Right renal cortex interstitium (tissue), 3 donors: ENCODE measurements at regions not wholly inside any gene's neighbourhood (a gene's known extent, or its start where the extent isn't known, plus 50 kb on each side); places are given as distances from the start of the nearest gene placed in this dataset.

ENCODE experiments used
- DNase-seq, 3 donors: peaks; one replicate each; pipeline ENCODE4 v3.0.0-alpha.2; 2013; ENCODE audit warnings: low read depth in 3 of 3, low spot score in 2 of 3

DNA sequence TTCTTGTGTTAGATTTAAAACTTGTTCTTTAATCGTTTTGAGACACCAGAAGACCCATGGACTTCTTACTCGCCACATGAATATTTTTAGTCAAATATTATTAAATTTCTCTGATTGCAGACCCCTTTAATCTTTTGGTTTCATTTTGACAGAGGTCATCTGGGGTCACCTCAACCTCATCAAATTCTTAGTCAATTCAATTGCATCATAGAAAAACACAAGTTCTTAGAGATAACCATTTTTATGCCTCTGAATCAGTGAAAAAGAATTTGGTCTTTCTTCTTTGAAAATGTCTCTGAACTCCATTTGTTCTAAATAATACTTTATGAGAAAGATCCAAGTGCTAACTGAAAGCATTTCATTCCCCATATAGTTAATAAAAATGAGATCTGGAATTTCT, 55.2 kb upstream of the CBLN4 start:
- no peak for DNase-seq

DNA sequence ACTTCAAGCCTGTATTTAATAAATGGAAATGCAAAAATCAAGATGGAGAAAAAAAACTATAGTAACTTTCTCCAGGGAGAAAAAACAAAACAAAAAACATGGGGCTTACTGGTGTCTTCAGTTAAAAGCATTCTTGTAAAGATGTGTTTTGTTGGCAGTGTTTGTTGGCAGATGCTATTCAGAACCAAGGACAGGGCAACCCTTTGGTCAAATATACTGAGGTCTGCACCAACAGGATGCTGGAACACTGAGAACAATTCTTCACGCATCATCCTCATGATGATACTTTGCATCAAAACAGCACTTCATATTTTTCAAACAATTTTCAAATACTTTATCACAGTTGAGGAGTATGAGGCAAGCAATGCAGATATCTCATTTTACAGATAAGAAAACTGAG, 63.7 kb upstream of the CBLN4 start:
- DNase-seq, result peak in 1 of 3 donors; percentile 1

DNA sequence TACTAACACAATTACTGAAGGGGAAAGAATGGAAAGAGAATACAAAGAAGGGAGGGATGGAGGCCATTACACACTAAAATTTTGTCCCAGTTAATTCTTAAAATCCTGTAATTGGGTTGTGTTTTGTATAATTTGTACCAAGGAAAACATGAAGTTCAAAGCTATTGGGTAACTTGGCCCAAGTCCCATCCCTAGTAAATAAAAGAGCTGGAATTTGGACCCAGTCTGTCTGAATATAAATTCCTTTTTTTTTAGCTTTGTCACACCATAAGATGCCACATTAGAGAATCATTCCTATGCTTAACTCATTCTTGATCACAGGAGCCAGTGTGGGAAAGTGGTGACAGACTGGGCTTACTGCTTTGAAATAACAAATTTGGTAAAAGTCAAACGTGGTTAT, 66.8 kb upstream of the CBLN4 start:
- DNase-seq, result no peak

DNA sequence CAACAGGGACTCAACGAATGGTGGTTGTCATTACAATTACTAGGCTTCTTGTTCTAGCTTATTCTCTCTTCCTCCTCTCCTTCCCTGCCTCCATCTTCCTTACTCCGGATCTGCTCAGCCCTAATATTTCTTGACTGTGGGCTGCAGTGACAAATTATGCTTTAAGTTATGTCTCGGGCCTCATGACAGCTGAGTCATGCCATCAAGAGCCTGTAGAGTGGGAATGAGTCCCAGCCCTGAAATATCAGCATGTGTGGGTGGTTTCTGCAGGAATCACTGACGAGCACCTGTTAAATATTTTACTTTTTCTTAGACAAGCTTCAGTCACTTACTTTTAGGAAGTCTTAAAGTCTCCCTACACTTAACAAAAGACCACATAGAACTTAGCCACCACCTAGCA, 83.1 kb upstream of the CBLN4 start:
- DNase-seq, result no peak

DNA sequence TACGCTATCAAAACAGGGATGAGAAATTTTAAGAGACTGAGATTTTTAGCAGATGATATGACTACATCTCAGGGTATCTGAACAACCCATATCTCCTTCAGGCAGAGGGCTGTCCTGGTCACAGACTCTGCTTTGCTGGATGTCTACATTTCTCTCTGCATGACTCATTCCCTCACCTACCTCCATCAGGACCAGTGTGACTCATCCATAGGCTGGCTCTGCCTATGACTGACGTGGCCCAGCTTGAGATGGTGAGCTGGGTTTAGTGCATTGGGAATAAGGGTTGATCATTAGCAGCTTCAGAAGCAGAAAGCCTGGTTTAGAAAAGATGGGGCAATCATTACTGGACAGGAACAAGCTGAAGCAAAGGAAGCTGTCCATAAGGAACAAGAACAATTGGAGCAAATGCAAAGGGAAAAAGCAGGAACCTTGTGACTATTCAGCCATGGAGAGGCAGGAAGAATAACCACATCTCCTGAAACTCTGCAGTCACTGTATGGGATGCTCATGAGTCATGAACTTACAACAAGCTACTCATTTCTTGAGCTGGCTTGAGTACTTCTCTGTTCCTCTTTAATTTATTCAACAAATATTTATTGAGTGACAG, 86.4 kb upstream of the CBLN4 start:
- DNase-seq, result no peak

DNA sequence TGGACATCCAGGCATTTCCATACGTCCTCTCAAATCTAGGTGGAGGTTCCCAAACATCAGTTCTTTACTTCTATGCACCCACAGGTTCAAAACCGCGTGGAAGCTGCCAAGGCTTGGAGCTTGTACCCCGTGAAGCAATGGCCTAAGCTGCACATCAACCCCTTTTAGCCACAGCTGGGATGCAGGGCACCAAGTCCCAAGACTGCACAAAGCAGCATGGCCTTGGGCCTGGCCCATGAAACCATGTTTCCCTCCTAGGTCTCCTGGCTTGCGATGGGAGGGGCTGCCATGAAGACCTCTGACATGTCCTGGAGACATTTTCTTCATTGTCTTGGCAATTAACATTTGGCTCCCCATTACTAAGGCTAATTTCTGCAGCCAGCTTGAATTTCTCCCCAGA, 88.9 kb upstream of the CBLN4 start:
- no peak for DNase-seq

DNA sequence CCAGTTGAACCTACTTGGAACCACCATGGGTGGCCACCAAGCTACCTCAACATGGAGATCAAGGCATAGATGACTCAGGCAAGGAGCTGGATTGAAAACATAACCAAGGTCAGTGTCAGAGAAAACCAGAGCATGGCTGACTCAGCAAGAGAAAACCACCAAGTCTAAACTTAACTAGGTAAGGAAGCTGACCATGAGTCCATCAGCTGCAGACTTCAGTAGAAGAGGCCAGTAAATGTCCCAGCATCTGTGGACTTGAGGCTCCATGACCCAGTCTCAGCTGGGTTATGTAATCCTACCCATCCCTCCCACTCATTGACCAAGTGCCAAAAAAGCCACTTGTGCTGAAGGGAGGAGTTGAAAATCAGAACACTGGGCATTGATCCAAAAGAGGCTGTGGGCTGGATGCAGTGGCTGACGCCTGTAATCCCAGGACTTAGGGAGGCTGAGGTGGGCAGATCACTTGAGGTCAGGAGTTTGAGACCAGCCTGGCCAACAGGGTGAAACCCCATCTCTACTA, 93.7 kb upstream of the CBLN4 start:
- DNase-seq, result no peak

DNA sequence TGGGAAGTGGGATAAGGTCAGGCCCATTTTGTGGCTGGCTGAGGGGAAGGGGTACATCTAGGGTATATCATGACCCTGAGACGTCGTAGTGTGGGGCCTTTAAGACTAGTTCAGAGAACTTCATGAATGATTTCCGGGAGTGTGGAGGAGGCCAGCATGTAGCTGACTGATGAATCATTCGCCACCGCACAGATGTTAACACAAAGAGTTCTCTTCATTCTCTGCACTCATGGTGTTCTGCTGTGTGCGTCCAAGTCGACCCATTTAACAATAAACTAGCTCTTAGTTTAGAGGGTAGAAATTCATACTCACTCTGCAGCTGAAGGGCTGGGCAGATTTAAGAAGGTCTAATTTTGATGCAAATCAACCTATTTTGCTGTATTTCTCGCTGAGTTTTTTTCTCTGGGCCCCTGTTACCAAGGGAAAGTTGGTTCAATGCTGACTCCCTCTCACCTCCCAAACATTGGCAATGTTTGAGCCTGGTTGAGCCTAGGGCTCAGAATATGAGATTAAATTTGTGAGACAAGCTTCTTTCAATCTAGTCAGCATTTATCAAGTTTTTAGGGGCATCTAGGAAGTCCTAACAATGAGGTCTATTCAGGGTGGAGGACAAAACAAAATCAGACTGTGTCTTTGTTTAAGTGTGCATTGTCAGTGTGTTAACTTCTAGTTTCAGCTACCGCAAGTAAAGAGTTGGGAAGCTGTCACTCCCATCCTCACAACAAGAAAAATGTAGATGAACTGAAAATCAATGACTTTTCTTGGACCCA, 106.8 kb upstream of the CBLN4 start:
- DNase-seq, result no peak

DNA sequence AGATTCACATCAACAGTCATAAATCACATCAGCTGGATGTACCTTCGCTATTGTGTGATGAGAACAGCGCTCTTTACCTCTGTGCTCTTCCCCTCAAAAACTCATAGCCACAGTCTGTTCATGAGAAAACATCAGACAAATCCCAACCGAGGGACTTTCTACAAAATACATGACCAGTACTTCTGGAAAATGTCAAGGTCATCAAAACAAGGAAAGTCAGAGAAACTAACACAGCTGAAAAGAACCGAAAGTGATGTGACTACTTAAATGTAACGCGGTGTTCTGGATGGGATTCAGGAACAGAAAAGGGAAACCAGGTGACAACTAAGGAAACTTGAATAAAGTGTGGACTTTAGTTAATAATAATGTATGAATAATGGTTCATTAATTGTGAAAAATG, 112.0 kb upstream of the CBLN4 start:
- no peak for DNase-seq

DNA sequence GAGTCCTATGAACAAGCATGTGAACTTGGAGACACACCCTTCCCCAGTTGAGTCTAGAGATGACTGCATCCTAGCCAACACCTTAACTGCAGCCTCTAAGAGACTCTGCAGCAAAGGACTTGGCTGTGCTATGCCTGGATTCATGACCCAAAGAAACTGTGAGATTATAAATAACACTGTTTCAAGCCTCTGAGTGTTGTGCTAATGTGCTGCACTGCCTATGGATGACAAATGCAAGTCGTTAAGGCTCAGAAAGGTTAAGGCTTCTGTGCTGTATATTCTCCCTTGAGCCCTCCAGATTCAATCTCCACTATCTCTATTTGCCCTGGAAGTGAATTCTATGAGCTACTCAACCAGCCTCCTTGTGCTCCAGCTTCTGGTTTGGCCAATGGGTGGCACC, 116.5 kb upstream of the CBLN4 start:
- no peak for DNase-seq

DNA sequence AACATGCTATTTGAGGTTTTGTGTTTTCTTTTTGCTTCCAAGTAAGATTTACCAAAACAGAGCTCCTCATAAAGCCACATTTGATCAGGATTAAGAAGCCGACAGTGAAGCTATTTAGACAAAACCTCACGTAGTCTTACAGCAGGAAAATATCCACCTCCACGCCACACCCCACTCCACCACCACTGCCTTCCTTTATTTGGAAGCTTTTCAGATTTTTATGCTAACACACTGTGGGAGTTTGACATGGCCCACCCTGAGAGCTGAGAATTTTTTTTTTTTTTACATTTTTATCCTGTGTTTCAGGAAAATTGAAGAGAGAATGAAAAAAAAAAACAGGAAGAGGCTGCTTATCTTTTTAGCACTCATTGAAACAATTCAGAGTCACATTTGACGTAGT, 104.8 kb upstream of the MC3R start:
- DNase-seq, result no peak

DNA sequence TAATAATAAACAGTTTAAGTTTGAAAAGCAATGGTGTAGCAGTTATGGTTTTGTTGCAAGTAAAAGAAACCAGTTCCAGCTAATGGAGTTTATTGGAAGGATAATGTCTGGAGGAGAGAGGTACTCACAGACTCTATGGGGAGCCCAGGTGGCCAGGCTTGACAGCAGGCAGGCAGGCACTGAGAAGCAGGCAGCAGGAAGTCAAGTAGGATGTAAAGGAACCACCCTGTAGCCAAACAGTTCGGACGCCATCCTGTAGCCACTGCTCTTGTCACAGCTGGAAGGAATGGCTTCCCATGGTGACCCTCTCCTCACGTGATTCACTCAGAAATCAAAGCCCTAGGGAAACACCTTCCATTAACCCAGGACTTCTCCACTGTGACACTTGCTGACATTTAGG, 96.7 kb upstream of the MC3R start:
- no peak for DNase-seq

DNA sequence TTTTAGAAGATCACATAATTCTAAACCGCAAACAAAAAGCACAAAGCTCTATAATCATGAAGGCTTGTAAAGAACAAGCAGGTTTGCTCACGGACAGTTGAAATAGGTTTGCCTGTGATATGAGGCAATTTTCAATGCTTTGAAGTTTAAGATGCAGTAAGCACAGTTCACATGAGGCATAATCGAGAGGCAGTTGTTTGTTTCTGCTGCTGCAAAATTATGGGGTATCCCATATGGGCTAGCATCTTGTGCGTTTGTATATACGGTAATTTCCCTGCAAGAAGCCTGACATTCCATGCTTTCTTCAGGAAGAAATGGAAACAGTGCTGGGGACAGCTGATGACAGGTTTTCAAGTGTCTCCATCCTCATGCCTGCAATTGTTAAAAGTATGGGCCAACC, 94.6 kb upstream of the MC3R start:
- DNase-seq, result no peak

DNA sequence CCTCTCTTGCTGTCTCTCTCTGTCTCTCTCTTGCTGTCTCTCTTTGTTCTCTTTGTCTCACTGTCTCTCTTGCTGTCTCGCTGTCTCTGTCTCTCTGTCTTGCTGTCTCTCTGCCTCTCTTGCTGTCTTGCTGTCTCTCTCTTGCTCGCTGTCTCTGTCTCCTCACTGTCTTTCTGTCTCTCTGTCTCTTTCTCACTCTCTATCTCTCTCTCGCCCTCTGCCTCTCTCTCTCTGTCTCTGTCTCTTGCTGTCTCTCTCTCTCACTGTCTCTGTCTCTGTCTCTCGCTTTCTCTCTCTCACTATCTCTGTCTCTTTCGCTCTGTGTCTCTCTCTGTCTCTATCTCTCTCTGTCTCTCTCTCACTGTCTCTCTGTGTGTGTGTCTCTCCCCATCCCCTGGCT, 92.9 kb upstream of the MC3R start:
- DNase-seq, result no peak

DNA sequence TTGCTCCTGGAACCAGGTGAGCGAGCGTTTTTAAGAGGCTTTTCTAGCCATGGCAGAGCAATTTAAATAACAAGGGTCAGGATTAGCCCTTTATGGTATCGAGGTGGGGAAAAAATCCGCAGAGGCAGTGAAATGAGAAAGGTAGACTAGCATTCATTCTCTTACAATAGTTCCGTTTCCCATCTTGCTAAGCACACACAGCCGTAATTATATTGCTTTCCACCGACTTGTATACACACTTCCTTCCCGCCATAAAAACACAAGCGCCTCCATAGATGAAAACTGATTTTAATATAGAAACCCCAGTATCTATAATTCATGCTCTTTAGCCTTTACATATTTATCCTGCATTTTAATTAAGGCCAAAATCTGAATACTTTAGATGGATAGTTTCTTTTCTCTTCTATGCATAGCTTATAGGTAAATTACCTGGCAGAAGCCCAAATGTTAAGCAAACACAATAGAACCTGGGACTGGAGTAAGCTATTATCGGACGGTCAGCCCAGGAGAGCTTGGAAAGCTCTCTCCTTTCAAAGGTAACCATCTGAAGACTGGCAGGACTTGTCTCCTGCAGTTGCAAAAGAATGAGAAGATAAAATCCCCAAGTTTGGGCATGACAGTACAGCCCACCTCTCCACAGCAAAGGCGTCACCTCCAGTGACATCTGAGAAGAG, 90.9 kb upstream of the MC3R start:
- no peak for DNase-seq

DNA sequence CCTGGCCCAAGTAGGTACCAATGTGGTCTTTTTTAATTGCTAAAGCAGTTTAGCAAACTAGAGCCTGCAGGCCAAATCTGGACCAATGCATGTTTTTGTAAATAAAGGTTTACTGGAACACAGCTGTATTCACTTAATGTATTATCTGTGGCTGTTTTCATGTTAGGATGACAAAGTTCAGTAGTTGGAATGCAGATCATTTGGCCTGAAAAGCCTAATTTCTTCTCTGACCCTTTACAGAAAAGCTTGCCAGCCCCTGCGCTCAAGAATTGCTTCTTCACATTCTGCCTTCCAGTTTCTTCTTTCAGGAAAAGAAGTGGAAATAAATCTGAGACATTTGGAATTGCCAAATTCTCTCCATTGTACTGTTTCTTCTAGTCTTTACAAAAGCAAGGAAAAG, 90.0 kb upstream of the MC3R start:
- DNase-seq, result no peak

DNA sequence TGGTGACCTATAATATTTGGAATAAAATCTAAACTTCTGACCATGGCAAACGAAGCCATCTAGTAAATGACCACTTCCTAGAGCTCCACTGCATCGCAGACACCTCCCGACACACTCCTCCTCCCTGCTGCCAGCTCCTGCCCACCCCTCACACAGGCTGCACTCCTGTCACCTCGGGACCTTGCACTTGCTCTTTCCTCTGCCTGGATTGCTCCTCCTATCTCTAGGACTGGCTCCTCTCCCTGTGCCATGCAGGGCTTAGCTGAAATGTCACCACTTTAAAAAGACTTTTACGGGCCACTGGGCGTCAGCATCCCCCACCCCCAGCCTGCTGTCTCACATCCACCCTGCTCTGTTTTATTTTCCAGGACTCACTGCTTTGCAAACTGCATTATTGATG, 87.6 kb upstream of the MC3R start:
- DNase-seq, result no peak

DNA sequence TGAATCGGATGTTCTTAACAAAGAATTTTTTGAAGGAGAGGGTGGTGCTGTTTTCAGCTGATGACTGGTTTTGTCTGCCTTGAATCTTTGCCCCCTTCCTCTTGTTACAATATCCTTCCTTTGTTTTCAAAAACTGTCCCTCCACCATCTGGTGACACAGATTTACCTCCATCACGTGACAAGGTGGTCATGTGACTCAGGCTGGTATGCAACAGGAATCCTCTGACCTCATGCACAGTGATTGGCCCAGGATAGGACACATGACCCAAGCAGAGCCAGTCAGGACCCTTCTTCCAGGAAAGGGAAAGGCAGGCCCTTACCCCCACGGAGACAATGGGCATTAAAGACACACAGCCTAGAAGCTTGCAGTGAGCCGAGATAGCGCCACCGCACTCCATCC, 84.7 kb upstream of the MC3R start:
- DNase-seq, result no peak

DNA sequence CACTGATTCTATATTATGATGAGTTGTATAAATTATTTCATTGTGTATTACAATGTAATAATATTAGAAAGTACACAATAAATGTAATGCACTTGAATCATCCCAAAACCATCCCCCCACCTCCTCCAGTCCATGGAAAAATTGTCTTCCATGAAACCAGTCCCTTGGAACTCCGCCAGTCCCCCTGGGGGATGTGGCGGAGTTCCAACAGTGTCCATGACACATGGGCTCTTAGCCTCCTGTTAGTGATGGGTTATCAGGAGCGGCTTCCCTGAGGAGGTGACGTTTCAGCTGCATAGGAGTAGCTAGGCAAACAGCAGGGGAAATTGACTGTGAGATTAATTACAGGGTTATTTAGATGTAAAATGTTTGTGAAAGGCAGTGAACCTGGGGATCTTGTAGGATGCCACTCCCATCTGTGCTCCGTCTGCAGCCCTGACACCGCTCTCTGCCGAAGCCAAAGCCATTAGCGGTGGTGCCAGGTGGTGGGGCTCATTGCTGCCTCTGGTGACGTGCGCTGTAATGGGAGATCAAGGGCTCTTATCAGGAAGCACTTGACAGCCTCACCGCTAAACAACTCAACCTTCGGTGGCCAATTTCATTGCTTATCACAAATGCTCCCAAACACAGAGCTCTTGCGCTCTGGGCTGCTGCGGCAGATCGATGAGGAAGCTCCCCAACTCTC, 81.6 kb upstream of the MC3R start:
- DNase-seq, result no peak

DNA sequence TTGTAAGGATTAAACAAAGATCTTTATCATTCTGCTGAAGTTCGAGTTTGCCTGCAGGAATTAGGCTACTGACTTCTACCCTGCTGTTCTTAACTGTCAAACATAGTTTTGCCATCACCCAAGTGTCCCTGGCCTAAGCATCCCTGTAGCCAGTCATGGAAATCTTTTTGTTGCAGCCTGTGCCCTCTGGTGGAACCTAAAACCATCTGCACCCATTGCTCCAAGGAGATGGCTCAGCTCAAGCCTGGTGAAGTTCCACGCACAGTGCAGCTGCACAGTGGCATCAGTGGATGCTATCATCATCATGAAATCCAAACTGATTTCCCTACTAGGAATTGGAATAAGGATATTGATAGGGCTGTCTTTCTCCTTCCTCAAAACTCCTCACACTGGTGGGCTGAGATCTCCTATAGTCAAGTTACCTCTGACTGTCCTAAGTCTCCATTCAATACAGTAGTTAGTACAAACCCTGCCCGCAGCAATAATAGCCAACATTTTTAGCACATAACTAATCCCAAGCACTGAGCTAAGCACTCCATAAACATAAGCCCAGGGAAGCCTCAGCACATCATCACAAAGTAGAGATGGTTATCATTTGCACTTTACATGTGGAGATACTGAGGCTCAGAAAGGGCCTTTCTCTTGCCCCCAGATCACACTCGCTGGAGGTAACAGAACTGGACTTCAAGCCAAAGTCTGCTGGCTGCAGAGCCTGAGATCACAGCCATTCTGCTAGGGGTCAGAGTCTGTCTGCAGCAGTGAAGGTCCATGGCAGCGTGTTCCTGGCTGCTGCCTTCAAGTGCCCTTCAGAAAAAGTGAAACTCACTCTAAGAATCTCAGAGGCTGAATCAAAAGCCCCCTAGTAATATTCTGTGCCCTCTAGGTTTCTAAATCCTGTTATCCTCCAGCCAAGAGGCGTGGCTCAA, 77.2 kb upstream of the MC3R start:
- DNase-seq, result no peak
